H9 (cell line): ENCODE measurements at regions not wholly inside any gene's neighbourhood (a gene's known extent, or its start where the extent isn't known, plus 50 kb on each side); places are given as distances from the start of the nearest gene placed in this dataset.

Experiments used
- DNase-seq: peaks from one replicate; pipeline ENCODE4 v3.0.0-alpha.2; 2017
- H2AFZ ChIP-seq: one replicate; pipeline ENCODE4 v1.6.1; 2013; ENCODE audit warnings: mild to moderate bottlenecking, low read length, control low read depth, moderate library complexity
- H2AK5ac ChIP-seq: 2 replicates; pipeline ENCODE4 v1.6.1; 2013; ENCODE audit warnings: low read length, control low read depth, mixed read lengths; ENCODE audit not compliant: insufficient read length
- H2BK120ac ChIP-seq: one replicate; pipeline ENCODE4 v1.6.1; 2013; ENCODE audit warnings: low read depth, mild to moderate bottlenecking, low read length, control low read depth, inconsistent platforms; ENCODE audit not compliant: poor library complexity, severe bottlenecking
- H2BK12ac ChIP-seq: 2 replicates; pipeline ENCODE4 v1.6.1; 2013; ENCODE audit warnings: low read length, control low read depth, mixed read lengths, low read depth; ENCODE audit not compliant: insufficient read length
- H2BK15ac ChIP-seq: 2 replicates; pipeline ENCODE4 v1.6.1; 2013; ENCODE audit warnings: low read depth, low read length, control low read depth
- H2BK20ac ChIP-seq: one replicate; pipeline ENCODE4 v1.6.1; 2013; ENCODE audit warnings: low read depth, mild to moderate bottlenecking, low read length, control low read depth, inconsistent platforms; ENCODE audit not compliant: poor library complexity, severe bottlenecking
- H2BK5ac ChIP-seq: 2 replicates; pipeline ENCODE4 v1.6.1; 2013; ENCODE audit warnings: low read length, control low read depth, mixed read lengths; ENCODE audit not compliant: insufficient read length
- H3K14ac ChIP-seq: 2 replicates; pipeline ENCODE4 v1.6.1; 2013; ENCODE audit warnings: low read length, control low read depth; ENCODE audit not compliant: insufficient read depth
- H3K18ac ChIP-seq: 2 replicates; pipeline ENCODE4 v1.6.1; 2013; ENCODE audit warnings: low read depth, mild to moderate bottlenecking, mixed read lengths, low read length, control low read depth; ENCODE audit not compliant: insufficient read length
- H3K23ac ChIP-seq: 2 replicates; pipeline ENCODE4 v1.6.1; 2013; ENCODE audit warnings: low read length, control low read depth, mixed read lengths, low read depth; ENCODE audit not compliant: insufficient read length
- H3K23me2 ChIP-seq: 2 replicates; pipeline ENCODE4 v1.6.1; 2013; ENCODE audit warnings: low read depth, mild to moderate bottlenecking, mixed read lengths, low read length, control low read depth; ENCODE audit not compliant: insufficient read length, poor library complexity, severe bottlenecking
- H3K27ac ChIP-seq: 2 replicates; pipeline ENCODE4 v1.5.1; 2013; ENCODE audit warnings: low read length, control low read depth, mixed read lengths, low read depth; ENCODE audit not compliant: insufficient read length
- H3K27me3 ChIP-seq: 2 replicates; pipeline ENCODE4 v1.6.1; 2013; ENCODE audit warnings: low read length, control low read depth, inconsistent platforms; ENCODE audit not compliant: insufficient read depth
- H3K4ac ChIP-seq: 2 replicates; pipeline ENCODE4 v1.6.1; 2013; ENCODE audit warnings: low read depth, mild to moderate bottlenecking, control low read depth, inconsistent platforms, low read length, moderate library complexity
- H3K4me1 ChIP-seq: 2 replicates; pipeline ENCODE4 v1.6.1; 2013; ENCODE audit warnings: low read length, control low read depth, inconsistent platforms; ENCODE audit not compliant: insufficient read depth
- H3K4me2 ChIP-seq: 2 replicates; pipeline ENCODE4 v1.6.1; 2013; ENCODE audit warnings: low read length, control low read depth, mixed read lengths; ENCODE audit not compliant: insufficient read length, insufficient read depth
- H3K56ac ChIP-seq: 2 replicates; pipeline ENCODE4 v1.6.1; 2013; ENCODE audit warnings: low read depth, mild to moderate bottlenecking, mixed read lengths, low read length, control low read depth; ENCODE audit not compliant: insufficient read length
- H3K79me1 ChIP-seq: 2 replicates; pipeline ENCODE4 v1.6.1; 2013; ENCODE audit warnings: low read depth, mild to moderate bottlenecking, moderate library complexity, low read length, control low read depth, inconsistent platforms; ENCODE audit not compliant: insufficient read depth, poor library complexity, severe bottlenecking
- H3K79me2 ChIP-seq: 2 replicates; pipeline ENCODE4 v1.6.1; 2013; ENCODE audit warnings: low read length, control low read depth, inconsistent platforms; ENCODE audit not compliant: insufficient read depth
- H3K9ac ChIP-seq: 2 replicates; pipeline ENCODE4 v1.6.1; 2013; ENCODE audit warnings: low read length, control low read depth, mixed read lengths; ENCODE audit not compliant: insufficient read length; ENCODE audit errors: extremely low read depth
- H3K9me3 ChIP-seq: one replicate; pipeline ENCODE4 v1.6.1; 2013; ENCODE audit warnings: low read depth, low read length, inconsistent platforms; ENCODE audit not compliant: control insufficient read depth
- H3T11ph ChIP-seq: one replicate; pipeline ENCODE4 v1.6.1; 2013; ENCODE audit warnings: mild to moderate bottlenecking, low read length, control low read depth, inconsistent platforms
- H4K20me1 ChIP-seq: one replicate; pipeline ENCODE4 v1.6.1; 2013; ENCODE audit not compliant: control insufficient read depth, insufficient read length, insufficient read depth
- H4K5ac ChIP-seq: 2 replicates; pipeline ENCODE4 v1.6.1; 2013; ENCODE audit warnings: low read depth, mild to moderate bottlenecking, mixed read lengths, low read length, control low read depth; ENCODE audit not compliant: insufficient read length
- H4K8ac ChIP-seq: replicated peaks from 2 replicates; pipeline ENCODE4 v1.6.1; 2013; ENCODE audit warnings: low read length, control low read depth, mixed read lengths, low read depth; ENCODE audit not compliant: insufficient read length
- H4K91ac ChIP-seq: 2 replicates; pipeline ENCODE4 v1.6.1; 2013; ENCODE audit warnings: low read depth, mild to moderate bottlenecking, moderate library complexity, mixed read lengths, low read length, control low read depth; ENCODE audit not compliant: insufficient read length
- H3K27ac Mint-ChIP-seq, 3 experiments: 2 replicates in 2 of 3; 3 replicates in 1 of 3; pipeline ENCODE4 v1.8.0; 2020 to 2021; ENCODE audit warnings: mixed read lengths in 3 of 3, mild to moderate bottlenecking in 1 of 3, moderate library complexity in 1 of 3
- H3K27me3 Mint-ChIP-seq: 2 replicates; pipeline ENCODE4 v1.8.0; 2021; ENCODE audit warnings: low read depth, mild to moderate bottlenecking, moderate library complexity, mixed read lengths
- H3K36me3 Mint-ChIP-seq, 3 experiments: 2 replicates in 2 of 3; 3 replicates in 1 of 3; pipeline ENCODE4 v1.8.0; 2020 to 2021; ENCODE audit warnings: low read depth in 3 of 3, mixed read lengths in 3 of 3; ENCODE audit not compliant: insufficient read depth in 1 of 3
- H3K4me1 Mint-ChIP-seq, 2 experiments: 2 replicates each; pipeline ENCODE4 v1.8.0; 2020; ENCODE audit warnings: mixed read lengths in 2 of 2
- H3K4me3 Mint-ChIP-seq, 2 experiments: 2 replicates in 1 of 2; 3 replicates in 1 of 2; pipeline ENCODE4 v1.8.0; 2020 to 2021; ENCODE audit warnings: mild to moderate bottlenecking in 2 of 2, mixed read lengths in 2 of 2, moderate library complexity in 1 of 2
- H3K9me3 Mint-ChIP-seq, 2 experiments: 2 replicates in 1 of 2; 3 replicates in 1 of 2; pipeline ENCODE4 v1.8.0; 2020; ENCODE audit warnings: mild to moderate bottlenecking in 2 of 2, mixed read lengths in 2 of 2, moderate library complexity in 1 of 2
- CTCF ChIP-seq: fragments of 200-600 bp; sonication (generic); conservative IDR thresholded peaks from 3 replicates; pipeline ENCODE4 v1.8.0; 2021; ENCODE audit warnings: antibody characterized with exemption, mild to moderate bottlenecking
- WGBS: extraction: QIAGEN DNeasy Blood & Tissue Kit; methylation state at CpG from one replicate; pipeline ENCODE4 v1.1.7; 2013; ENCODE audit warnings: missing lambda C conversion rate, low lambda C conversion rate, mixed read lengths; ENCODE audit not compliant: insufficient read length; ENCODE audit errors: extremely low coverage; 5-methylcytosine and 5-hydroxymethylcytosine counted together

GRCh38 chr5:174522480-174523260, 201.7 kb upstream of the MSX2 start:
- Histone ChIP-seq H2BK15ac (no peak overlapping the region), H3K9ac (no peak overlapping the region), H3K79me2 (no peaks in the 10 kb centered on the region), H3K56ac (no peak overlapping the region), H3K27me3 (peaks cover 2% of the 10 kb centered on the region; the same call in 1 of the 2 replicates), H4K20me1 (no peaks in the 10 kb centered on the region), H3K27ac (no peak overlapping the region), H3K79me1 (no peaks in the 10 kb centered on the region), H3K4me2 (no peak overlapping the region), H2BK12ac (no peak overlapping the region), H4K8ac (no peak overlapping the region), H3T11ph (no peak overlapping the region), H2AFZ (no peak overlapping the region), H3K4me1 (no peaks in the 10 kb centered on the region), H2AK5ac (no peak overlapping the region), H4K5ac (no peak overlapping the region), H2BK120ac (no peak overlapping the region), H4K91ac (no peak overlapping the region), H3K14ac (no peak overlapping the region), H3K9me3 (no peaks in the 10 kb centered on the region), H3K23me2 (no peaks in the 10 kb centered on the region), H2BK20ac (no peak overlapping the region), H3K23ac (no peak overlapping the region), H2BK5ac (no peak overlapping the region), H3K18ac (no peak overlapping the region), H3K4ac (no peak overlapping the region)
- Mint-ChIP-seq H3K4me3 (no peak overlapping the region), H3K27ac (no peak overlapping the region), H3K27me3 (peaks cover 79% of the 10 kb centered on the region), H3K4me1 (peaks cover 15 to 32% of the 10 kb centered on the region in 2 experiments), H3K9me3 (peaks cover 0 to 2% of the 10 kb centered on the region in 2 experiments; a peak in 1 of 5 replicates), H3K36me3 (no peaks in the 10 kb centered on the region)
- no peak for TF ChIP-seq CTCF
- no peak for DNase-seq
- no CpG with 5 or more reads among the region's 2 CpGs for WGBS
